ENCODE measurements at regions not wholly inside any gene's neighbourhood (a gene's known extent, or its start where the extent isn't known, plus 50 kb on each side); places are given as distances from the start of the nearest gene placed in this dataset.

- no peak for DNase-seq (ENCODE audit: low spot score)
- no peak for FAIRE-seq
Measured at GRCh38 chr22:48667289-48667688, 1160.4 kb downstream of the BRD1 start.

GRCh38 chr22:48666620-48667019 lies 1161.1 kb downstream of the BRD1 start:
- DNase-seq (ENCODE audit: low spot score): no peak
- FAIRE-seq: no peak

- FAIRE-seq (no peak), DNase-seq (ENCODE audit: low spot score) (no peak)
Measured at GRCh38 chr22:48665311-48665995, 1162.2 kb downstream of the BRD1 start.

DNA sequence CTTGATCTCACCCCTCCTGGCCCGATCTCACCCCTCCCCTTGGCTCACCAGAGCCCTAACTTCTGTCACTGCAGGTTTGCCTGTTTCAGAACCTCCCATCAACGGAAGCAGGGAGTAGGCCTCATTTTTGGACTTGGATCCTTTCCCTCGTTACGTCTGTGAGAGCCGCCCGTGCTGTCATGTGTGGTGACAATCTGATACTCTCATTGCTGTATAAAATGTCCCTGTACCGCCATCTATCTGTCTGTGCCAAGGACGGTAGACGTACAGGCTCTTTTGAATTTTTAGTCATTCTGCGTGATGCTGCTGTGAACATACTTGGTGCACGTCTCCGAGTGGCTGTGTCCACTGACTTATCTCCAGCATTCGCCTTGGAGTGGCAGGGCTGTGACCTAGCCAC lies 1163.1 kb downstream of the BRD1 start:
- no peak for DNase-seq (ENCODE audit: low spot score)
- FAIRE-seq: no peak

GRCh38 chr22:48663297-48663696 lies 1164.4 kb downstream of the BRD1 start:
- no peak for FAIRE-seq
- peak; percentile 21 for DNase-seq (ENCODE audit: low spot score)

DNA sequence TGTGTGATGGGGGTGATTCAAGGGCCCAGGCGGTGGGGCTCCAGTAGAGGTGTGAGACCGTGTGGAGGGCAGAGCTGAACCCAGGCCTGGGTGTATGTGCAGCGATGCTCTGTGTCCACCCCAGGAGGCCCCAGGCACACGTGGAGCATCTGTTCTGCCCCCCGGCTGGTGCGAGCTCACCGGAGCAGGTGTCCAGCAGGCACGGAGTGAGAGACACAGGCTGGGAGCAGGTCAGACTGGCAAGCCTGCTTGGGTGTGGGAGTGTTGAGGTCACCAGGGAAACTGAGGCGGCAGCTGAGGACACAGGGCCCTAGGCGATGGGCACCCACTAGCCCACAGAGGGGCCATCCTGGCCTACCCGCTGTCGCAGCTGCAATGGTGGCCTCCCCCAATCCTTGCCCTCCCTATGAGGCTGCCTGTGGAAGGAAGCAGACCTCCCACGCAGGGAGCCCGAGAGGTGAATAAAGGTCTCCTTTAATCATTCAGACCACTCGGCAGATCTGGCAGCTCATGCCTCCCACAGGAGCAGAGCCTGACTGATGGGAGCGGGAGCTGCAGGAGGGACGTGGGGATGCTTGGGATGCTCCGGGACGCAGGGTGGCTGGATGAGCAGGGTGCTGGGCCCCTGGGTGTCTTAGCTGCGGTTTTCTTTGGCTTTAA lies 1165.1 kb downstream of the BRD1 start:
- DNase-seq (ENCODE audit: low spot score): no peak
- no peak for FAIRE-seq

- FAIRE-seq: no peak
- DNase-seq (ENCODE audit: low spot score): no peak
Measured at GRCh38 chr22:48661984-48662383, 1165.7 kb downstream of the BRD1 start.

DNA sequence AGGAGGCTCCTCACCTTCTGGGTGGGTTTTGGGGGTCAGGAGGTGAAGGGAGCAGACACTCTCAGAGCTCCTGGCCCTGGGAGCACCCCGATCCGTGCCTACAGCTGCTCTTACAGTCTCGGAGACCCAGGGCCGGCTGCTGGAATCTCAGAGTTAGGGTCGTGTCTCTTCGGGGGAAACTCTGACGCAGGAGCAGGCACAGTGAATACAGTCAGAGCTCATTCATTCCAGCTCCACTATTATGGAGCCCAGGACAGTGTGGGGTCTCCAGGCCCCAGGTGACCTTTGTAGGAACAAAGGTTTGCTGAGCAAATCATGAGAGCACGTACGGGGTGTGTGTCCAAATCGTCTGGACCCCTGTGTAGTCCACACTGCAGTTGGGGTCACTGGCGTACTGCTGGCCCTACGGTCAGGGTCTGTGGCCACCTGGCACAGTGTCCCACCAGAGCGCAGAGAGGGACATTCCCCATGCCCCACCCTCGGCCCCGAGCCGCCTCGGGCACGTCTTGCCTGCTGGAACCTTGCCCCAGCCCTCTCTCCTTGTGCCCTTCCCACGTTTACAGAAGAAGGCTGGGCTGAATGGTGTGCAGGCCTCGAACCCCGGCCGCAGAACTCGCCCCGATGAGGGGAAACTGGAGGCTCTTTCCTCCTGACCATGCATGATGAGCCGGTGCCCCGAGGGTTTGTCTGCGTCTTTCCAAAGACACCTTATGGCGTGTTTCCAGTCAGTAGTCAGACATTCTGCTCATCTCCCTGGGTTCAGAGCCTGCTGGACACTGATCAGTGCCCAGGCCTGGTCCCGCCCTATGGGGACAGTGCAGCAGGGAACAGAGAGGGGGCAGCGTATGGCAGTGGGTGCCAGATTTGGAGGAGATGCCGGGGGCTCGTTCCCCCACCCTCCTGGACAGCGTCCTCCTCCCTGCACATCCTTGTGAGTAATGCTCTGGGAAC lies 1166.6 kb downstream of the BRD1 start:
- no peak for DNase-seq (ENCODE audit: low spot score)
- no peak for FAIRE-seq

DNA sequence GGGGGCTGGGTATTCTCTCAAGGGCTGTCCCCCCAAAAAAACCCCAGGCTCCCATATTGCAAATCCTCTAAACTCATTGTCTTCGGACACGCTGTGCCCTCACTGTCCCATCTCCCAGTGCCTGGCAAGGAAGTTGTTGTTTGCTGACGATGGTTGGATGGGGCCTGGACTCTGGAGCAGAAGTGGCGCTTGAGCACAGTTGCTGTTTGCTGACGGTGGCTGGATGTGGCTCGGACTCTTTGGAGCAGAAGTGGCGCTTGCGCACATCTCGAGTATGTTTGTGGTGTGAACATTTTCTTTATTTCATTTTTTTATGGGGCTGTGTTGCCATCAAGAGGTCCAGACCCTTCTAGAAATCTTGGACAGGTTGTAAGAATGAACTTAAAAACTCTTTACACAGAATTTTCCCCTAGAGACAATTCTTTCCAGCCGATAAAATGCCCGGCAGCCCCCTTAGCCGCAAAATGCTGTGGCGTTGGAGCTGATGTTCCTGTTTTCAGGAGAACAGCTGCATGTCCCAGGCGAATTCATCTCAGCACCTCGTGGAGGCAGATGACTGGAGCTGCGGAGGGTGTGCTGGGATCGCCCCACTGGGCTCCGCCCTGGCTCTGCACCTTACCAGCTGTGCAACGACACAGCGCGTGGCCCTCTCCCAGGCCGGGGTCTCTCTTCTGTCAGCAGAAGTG lies 1167.4 kb downstream of the BRD1 start:
- FAIRE-seq (no peak), DNase-seq (ENCODE audit: low spot score) (no peak)

DNA sequence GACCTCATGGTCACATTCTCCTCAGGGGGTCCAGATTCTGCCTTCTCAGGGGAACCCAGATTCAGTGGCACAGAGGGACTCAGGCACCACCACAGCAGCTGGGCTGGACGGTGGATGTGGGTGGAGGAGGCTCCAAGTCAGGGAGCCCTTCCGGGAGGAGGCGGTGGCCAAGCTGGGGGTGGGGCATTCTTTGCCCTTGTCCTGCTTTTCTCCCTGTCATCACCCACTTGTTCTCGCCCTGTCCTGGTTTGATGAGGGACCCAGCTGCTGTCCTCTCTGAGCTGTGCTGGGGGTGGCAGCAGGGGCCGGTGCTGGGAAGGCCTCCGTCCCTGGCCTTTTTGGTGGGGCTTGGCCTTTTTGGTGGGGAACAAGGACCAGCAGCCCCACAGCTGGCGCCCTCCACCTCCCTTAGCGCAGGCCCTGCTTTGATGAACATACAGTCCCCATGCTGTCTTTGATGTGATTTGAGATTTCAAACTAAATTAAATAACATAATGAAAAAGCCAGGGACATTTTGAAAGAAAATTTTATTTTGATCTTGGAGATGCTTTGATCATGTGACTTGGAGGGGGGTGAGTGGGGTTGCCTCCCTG lies 1168.2 kb downstream of the BRD1 start:
- DNase-seq (ENCODE audit: low spot score) (no peak), FAIRE-seq (no peak)

- DNase-seq (ENCODE audit: low spot score): no peak
- FAIRE-seq: no peak
Measured at GRCh38 chr22:48658871-48659270, 1168.8 kb downstream of the BRD1 start.

DNA sequence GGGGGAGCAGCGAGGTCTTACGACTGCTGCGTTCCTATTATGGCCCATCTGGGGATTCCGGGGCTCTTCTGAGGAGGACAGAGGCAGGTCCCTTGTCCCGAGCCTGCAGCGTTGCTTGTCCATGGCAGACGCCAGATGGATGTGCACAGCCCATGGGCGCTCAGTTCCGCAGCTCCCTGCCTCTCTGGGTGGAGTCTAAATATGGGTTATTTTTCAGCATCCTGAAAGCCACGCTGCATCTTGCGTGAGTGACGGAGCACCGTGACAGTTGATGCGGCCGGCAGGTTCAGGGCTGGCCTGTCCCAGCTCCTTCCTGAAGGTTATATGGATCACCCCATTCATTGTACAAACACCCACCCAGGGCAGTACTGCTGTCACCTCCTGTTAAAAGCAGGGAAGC lies 1169.4 kb downstream of the BRD1 start:
- FAIRE-seq: no peak
- no peak for DNase-seq (ENCODE audit: low spot score)

- no peak for FAIRE-seq
- no peak for DNase-seq (ENCODE audit: low spot score)
Measured at GRCh38 chr22:48654492-48654891, 1173.2 kb downstream of the BRD1 start.

DNA sequence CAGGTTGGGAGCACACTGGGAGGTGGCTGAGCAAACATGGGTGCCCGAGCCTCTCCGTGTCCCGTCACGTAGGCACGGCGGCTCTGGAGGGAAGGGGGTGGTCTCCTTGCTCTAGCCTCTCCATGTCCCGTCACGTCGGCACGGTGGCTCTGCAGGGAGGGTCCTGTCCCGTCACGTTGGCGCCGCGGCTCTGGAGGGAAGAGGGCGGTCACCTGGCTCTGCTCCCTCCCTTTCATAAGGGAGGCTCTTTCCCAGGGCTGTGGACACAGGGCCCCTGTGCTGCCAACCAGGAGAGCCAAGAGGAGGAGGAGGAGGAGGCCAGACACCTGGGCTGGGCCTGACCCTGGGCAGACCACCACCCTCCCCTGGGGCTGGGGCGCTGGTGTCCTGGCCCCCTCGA lies 1173.7 kb downstream of the BRD1 start:
- FAIRE-seq (no peak), DNase-seq (ENCODE audit: low spot score) (no peak)

GRCh38 chr22:48653306-48653705 lies 1174.4 kb downstream of the BRD1 start:
- DNase-seq (ENCODE audit: low spot score) (no peak), FAIRE-seq (no peak)

GRCh38 chr22:48652796-48653195 lies 1174.9 kb downstream of the BRD1 start:
- no peak for FAIRE-seq
- DNase-seq (ENCODE audit: low spot score): no peak

- FAIRE-seq (no peak), DNase-seq (ENCODE audit: low spot score) (no peak)
Measured at GRCh38 chr22:48651981-48652538, 1175.6 kb downstream of the BRD1 start.

DNA sequence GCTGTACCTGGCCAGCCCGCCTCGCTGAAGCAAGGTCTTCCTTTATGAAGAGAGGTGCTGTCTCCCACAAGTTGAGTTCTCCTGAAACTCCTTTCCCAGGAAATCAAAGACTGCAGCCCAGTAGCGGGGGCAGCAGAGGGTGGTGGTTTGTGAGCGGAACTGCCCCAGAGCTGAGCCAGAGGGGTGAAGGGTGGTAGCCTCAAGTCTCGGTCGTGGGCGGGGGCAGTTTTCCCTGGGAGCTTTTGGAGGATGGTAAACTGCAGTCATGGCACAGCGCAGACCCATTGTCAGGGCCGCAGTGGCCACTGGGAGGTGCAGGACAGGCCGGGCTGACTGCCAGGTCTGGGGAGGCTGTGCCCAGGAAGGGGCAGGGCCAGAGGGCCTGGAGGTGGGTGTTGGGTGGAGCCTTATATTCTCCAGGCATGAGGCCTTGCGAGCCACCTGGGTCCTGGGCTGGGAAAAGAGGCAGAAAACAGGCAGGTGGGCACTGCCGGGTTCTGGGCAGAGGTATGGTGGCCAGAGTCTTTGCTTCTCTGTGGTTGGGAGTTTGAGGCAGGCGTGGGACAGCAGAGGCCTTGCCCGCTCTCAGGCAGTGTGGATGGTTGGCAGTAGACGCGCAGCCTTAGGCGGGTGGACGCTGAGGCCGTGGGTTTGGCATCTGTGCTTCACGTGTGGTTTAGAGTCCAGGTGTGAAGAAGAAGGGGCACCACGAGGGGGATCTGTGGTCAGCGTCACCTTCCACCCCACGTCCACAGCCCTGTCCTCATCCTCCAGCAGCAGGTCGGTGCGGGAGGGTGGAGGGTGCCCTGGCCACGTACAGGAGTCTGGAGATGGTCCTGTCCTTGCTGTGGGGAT lies 1176.4 kb downstream of the BRD1 start:
- no peak for DNase-seq (ENCODE audit: low spot score)
- FAIRE-seq: no peak

DNA sequence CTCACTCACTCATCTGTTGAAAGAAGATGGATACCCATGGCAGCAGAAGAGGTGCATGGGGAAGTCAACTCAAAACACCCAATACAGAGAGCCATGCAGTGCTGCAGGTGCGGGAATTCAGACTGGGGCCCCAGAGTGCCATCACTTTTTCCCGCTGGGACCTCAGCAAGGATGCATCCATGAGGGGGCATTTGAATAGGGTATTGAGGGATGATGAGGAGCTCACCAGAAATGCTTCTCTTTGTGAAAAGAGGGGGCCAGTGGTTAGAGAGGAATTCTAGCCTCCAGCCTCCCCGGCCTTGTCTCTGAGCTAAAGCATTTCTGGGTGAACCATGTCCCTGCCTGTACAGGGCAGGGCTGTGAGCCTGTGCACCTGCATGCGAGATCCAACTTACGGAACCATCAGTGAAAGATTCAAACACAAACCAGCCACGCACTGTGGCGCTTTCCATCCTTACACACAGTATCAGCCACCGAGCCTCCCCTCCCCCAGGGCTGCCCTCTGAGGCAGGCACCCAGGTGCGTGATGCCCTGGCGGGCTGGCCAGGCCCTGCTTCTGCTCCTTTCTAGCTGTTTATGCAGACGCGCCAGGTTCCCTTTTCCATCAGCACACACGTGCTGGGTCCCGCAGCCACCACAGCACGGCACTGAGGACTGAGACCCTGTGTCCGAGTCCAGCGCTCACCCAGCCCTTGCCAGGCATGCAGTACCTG lies 1177.2 kb downstream of the BRD1 start:
- FAIRE-seq (no peak), DNase-seq (ENCODE audit: low spot score) (no peak)

Measured in RCC 7860 (cell line).